ENCODE measurements at regions not wholly inside any gene's neighbourhood (a gene's known extent, or its start where the extent isn't known, plus 50 kb on each side); places are given as distances from the start of the nearest gene placed in this dataset.

- TF ChIP-seq EZH2 (IDR thresholded peaks at IDR 0.05; ENCODE audit: low read depth) = no peak
- TF ChIP-seq CTCF (conservative IDR thresholded peaks at IDR 0.05) = no peak
- Histone ChIP-seq H3K4me2 (no peak overlapping the region), H4K20me1 (ENCODE audit: insufficient read depth) (no peaks in the 10 kb centered on the region), H3K79me2 (ENCODE audit: low read depth) (no peaks in the 10 kb centered on the region), H2AFZ (0 out of 2 replicates have a peak overlapping the region, but pooled peaks have one; percentile 22), H3K4me1 (replicated peaks; ENCODE audit: insufficient read depth) (no peaks in the 10 kb centered on the region), H3K27ac (no peak overlapping the region), H3K9me3 (ENCODE audit: insufficient read depth, low read depth) (no peaks in the 10 kb centered on the region), H3K9me2 (ENCODE audit: insufficient read depth) (no peaks in the 10 kb centered on the region), H3K4me3 (no peak overlapping the region), H3K27me3 (ENCODE audit: insufficient read depth, low read depth) (no peaks in the 10 kb centered on the region), H3K36me3 (ENCODE audit: low read depth) (no peaks in the 10 kb centered on the region), H3F3A (ENCODE audit: insufficient read depth, low read depth) (no peaks in the 10 kb centered on the region)
- POLR2A ChIA-PET (ENCODE audit: unreplicated experiment) = interaction anchor here (0.6 kb wide), 1 partner anchor 28 kb away, joined by 4 read pairs; no protein-coding TSS in a partner anchor
- intact Hi-C loops (cut with micrococcal nuclease; ENCODE audit: unreplicated experiment) = no loop called here
- CTCF ChIA-PET = no interaction called here
- DNase-seq = no peak
- no TSS peak for BruUV-seq (replicated peaks)
These were observed 1141.6 kb downstream of the KCNT2 start for GRCh38 chr1:195466639-195467038.

GRCh38 chr1:195462646-195463045 is 1145.6 kb downstream of the KCNT2 start:
- no peak for TF ChIP-seq EZH2 (IDR thresholded peaks at IDR 0.05; ENCODE audit: low read depth)
- Histone ChIP-seq H3K9me2 (ENCODE audit: insufficient read depth) (no peaks in the 10 kb centered on the region; the same call in 1 of the 2 replicates), H2AFZ (no peak overlapping the region), H3K79me2 (ENCODE audit: low read depth) (no peaks in the 10 kb centered on the region), H4K20me1 (ENCODE audit: insufficient read depth) (no peaks in the 10 kb centered on the region), H3K36me3 (ENCODE audit: low read depth) (no peaks in the 10 kb centered on the region), H3K27me3 (ENCODE audit: insufficient read depth, low read depth) (no peaks in the 10 kb centered on the region), H3K27ac (no peak overlapping the region), H3K4me1 (replicated peaks; ENCODE audit: insufficient read depth) (no peaks in the 10 kb centered on the region), H3K9me3 (ENCODE audit: insufficient read depth, low read depth) (no peaks in the 10 kb centered on the region), H3K4me2 (no peak overlapping the region), H3K4me3 (no peak overlapping the region), H3F3A (ENCODE audit: insufficient read depth, low read depth) (no peaks in the 10 kb centered on the region)
- POLR2A ChIA-PET (ENCODE audit: unreplicated experiment) = no interaction called here
- intact Hi-C loops (cut with micrococcal nuclease; ENCODE audit: unreplicated experiment) = no loop called here
- CTCF ChIA-PET = no interaction called here
- no TSS peak for BruUV-seq (replicated peaks)
- DNase-seq = no peak

GRCh38 chr1:195462152-195462551 is 1146.1 kb downstream of the KCNT2 start:
- Histone ChIP-seq H3K27me3 (ENCODE audit: insufficient read depth, low read depth) (no peaks in the 10 kb centered on the region), H3K4me3 (no peak overlapping the region), H3K9me2 (ENCODE audit: insufficient read depth) (no peaks in the 10 kb centered on the region; the same call in 1 of the 2 replicates), H3K79me2 (ENCODE audit: low read depth) (no peaks in the 10 kb centered on the region), H3K27ac (no peak overlapping the region), H3K36me3 (ENCODE audit: low read depth) (no peaks in the 10 kb centered on the region), H3K4me2 (no peak overlapping the region), H4K20me1 (ENCODE audit: insufficient read depth) (no peaks in the 10 kb centered on the region), H3F3A (ENCODE audit: insufficient read depth, low read depth) (no peaks in the 10 kb centered on the region), H2AFZ (no peak overlapping the region), H3K9me3 (ENCODE audit: insufficient read depth, low read depth) (no peaks in the 10 kb centered on the region), H3K4me1 (replicated peaks; ENCODE audit: insufficient read depth) (no peaks in the 10 kb centered on the region)
- DNase-seq = no peak
- POLR2A ChIA-PET (ENCODE audit: unreplicated experiment) = no interaction called here
- CTCF ChIA-PET = no interaction called here
- TF ChIP-seq EZH2 (IDR thresholded peaks at IDR 0.05; ENCODE audit: low read depth) (no peak), CTCF (conservative IDR thresholded peaks at IDR 0.05) (no peak)
- intact Hi-C loops (cut with micrococcal nuclease; ENCODE audit: unreplicated experiment) = no loop called here
- no TSS peak for BruUV-seq (replicated peaks)

- no peaks in the 10 kb centered on the region for H3K9me3 ChIP-seq (ENCODE audit: insufficient read depth, low read depth)
- no peaks in the 10 kb centered on the region for H3K79me2 ChIP-seq (ENCODE audit: low read depth)
- no peak overlapping the region for H2AFZ ChIP-seq
- H3K4me3 ChIP-seq = no peak overlapping the region
- H3K36me3 ChIP-seq (ENCODE audit: low read depth) = no peaks in the 10 kb centered on the region
- no peak for TF ChIP-seq CTCF (conservative IDR thresholded peaks at IDR 0.05)
- no peak for TF ChIP-seq EZH2 (IDR thresholded peaks at IDR 0.05; ENCODE audit: low read depth)
- no TSS peak for BruUV-seq (replicated peaks)
- intact Hi-C loops (cut with micrococcal nuclease; ENCODE audit: unreplicated experiment) = no loop called here
- ChIA-PET CTCF (no interaction called here), POLR2A (ENCODE audit: unreplicated experiment) (no interaction called here)
- H3K27me3 ChIP-seq (ENCODE audit: insufficient read depth, low read depth) = no peaks in the 10 kb centered on the region
- H3F3A ChIP-seq (ENCODE audit: insufficient read depth, low read depth) = no peaks in the 10 kb centered on the region
- H3K4me1 ChIP-seq (replicated peaks; ENCODE audit: insufficient read depth) = no peaks in the 10 kb centered on the region
- no peak overlapping the region for H3K4me2 ChIP-seq
- no peak overlapping the region for H3K27ac ChIP-seq
- no peaks in the 10 kb centered on the region for H4K20me1 ChIP-seq (ENCODE audit: insufficient read depth)
- DNase-seq = no peak
- H3K9me2 ChIP-seq (ENCODE audit: insufficient read depth) = no peaks in the 10 kb centered on the region; the same call in 1 of the 2 replicates
These were observed 1149.9 kb downstream of the KCNT2 start for GRCh38 chr1:195458365-195458764.

All from PC-9 (cell line).